HUES64 (cell line): ENCODE measurements at regions not wholly inside any gene's neighbourhood (a gene's known extent, or its start where the extent isn't known, plus 50 kb on each side); places are given as distances from the start of the nearest gene placed in this dataset.

Experiments
- H3K27ac ChIP-seq: 2 replicates; pipeline ENCODE4 v1.7.0; 2013; ENCODE audit warnings: low read depth, low read length, inconsistent platforms
- H3K27me3 ChIP-seq: 2 replicates; pipeline ENCODE4 v1.6.1; 2013; ENCODE audit warnings: mild to moderate bottlenecking, low read length; ENCODE audit not compliant: insufficient read depth
- H3K36me3 ChIP-seq: 2 replicates; pipeline ENCODE4 v1.6.1; 2013; ENCODE audit warnings: mild to moderate bottlenecking, low read length; ENCODE audit not compliant: insufficient read depth
- H3K4me1 ChIP-seq: 2 replicates; pipeline ENCODE4 v1.6.1; 2013; ENCODE audit warnings: mild to moderate bottlenecking, low read length, moderate library complexity; ENCODE audit not compliant: insufficient read depth
- H3K4me3 ChIP-seq: 2 replicates; pipeline ENCODE4 v1.5.1; 2013; ENCODE audit warnings: mild to moderate bottlenecking, low read length, moderate library complexity
- H3K9ac ChIP-seq: 2 replicates; pipeline ENCODE4 v1.6.1; 2013; ENCODE audit warnings: mild to moderate bottlenecking, low read depth, low read length
- H3K9me3 ChIP-seq: 2 replicates; pipeline ENCODE4 v1.6.1; 2013; ENCODE audit warnings: low read depth, low read length; ENCODE audit not compliant: insufficient read depth
- WGBS: fragments of 150-250, 120-280 bp; methylation state at CpG from one replicate; pipeline ENCODE4 v1.1.7; 2013; ENCODE audit warnings: missing lambda C conversion rate; 5-methylcytosine and 5-hydroxymethylcytosine counted together

GRCh38 chr6:15922510-15923250 lies 206.2 kb upstream of the MYLIP start:
- H3K9ac ChIP-seq, result no peak overlapping the region
- H3K9me3 ChIP-seq, result no peaks in the 10 kb centered on the region
- no peaks in the 10 kb centered on the region for H3K36me3 ChIP-seq
- H3K27me3 ChIP-seq, result no peaks in the 10 kb centered on the region
- no peak overlapping the region for H3K4me3 ChIP-seq
- 86% methylated on average over 6 of the region's 7 CpGs for WGBS
- no peaks in the 10 kb centered on the region for H3K4me1 ChIP-seq
- H3K27ac ChIP-seq, result no peak overlapping the region

- H3K4me1 ChIP-seq, result no peaks in the 10 kb centered on the region
- H3K9me3 ChIP-seq, result no peaks in the 10 kb centered on the region
- H3K9ac ChIP-seq, result no peak overlapping the region
- WGBS, result 100% methylated on average over 2 of the region's 2 CpGs
- H3K27me3 ChIP-seq, result no peaks in the 10 kb centered on the region
- no peak overlapping the region for H3K27ac ChIP-seq
- H3K36me3 ChIP-seq, result no peaks in the 10 kb centered on the region
- H3K4me3 ChIP-seq, result no peak overlapping the region
Measured at GRCh38 chr6:15921243-15921642, 207.6 kb upstream of the MYLIP start.

- H3K27me3 ChIP-seq, result no peaks in the 10 kb centered on the region
- 94% methylated on average over 3 of the region's 3 CpGs for WGBS
- no peaks in the 10 kb centered on the region for H3K36me3 ChIP-seq
- no peak overlapping the region for H3K4me3 ChIP-seq
- no peaks in the 10 kb centered on the region for H3K9me3 ChIP-seq
- H3K4me1 ChIP-seq, result peaks cover 17% of the 10 kb centered on the region
- no peak overlapping the region for H3K27ac ChIP-seq
- no peak overlapping the region for H3K9ac ChIP-seq
Measured at GRCh38 chr6:15916581-15916980, 212.3 kb upstream of the MYLIP start.

GRCh38 chr6:15915508-15916178 lies 213.2 kb upstream of the MYLIP start:
- no peak overlapping the region for H3K9ac ChIP-seq
- H3K27ac ChIP-seq, result no peak overlapping the region
- H3K36me3 ChIP-seq, result no peaks in the 10 kb centered on the region
- no peak overlapping the region for H3K4me3 ChIP-seq
- H3K9me3 ChIP-seq, result no peaks in the 10 kb centered on the region
- H3K4me1 ChIP-seq, result peaks cover 23% of the 10 kb centered on the region
- WGBS, result 89% methylated on average over 8 of the region's 8 CpGs
- H3K27me3 ChIP-seq, result no peaks in the 10 kb centered on the region

- H3K27ac ChIP-seq, result no peak overlapping the region
- H3K9me3 ChIP-seq, result no peaks in the 10 kb centered on the region
Measured at GRCh38 chr6:15914553-15914952, 214.3 kb upstream of the MYLIP start.

GRCh38 chr6:15913573-15913972 lies 215.3 kb upstream of the MYLIP start:
- no peaks in the 10 kb centered on the region for H3K9me3 ChIP-seq
- no peaks in the 10 kb centered on the region for H3K36me3 ChIP-seq
- 92% methylated on average over 1 of the region's 2 CpGs for WGBS
- H3K27me3 ChIP-seq, result no peaks in the 10 kb centered on the region
- H3K27ac ChIP-seq, result no peak overlapping the region
- H3K4me3 ChIP-seq, result no peak overlapping the region
- H3K4me1 ChIP-seq, result peaks cover 44% of the 10 kb centered on the region
- no peak overlapping the region for H3K9ac ChIP-seq

More at GRCh38 chr6:15914553-15914952, 214.3 kb upstream of the MYLIP start:
- Histone ChIP-seq H3K4me1 (peaks cover 34% of the 10 kb centered on the region), H3K9ac (no peak overlapping the region), H3K4me3 (no peak overlapping the region), H3K36me3 (no peaks in the 10 kb centered on the region), H3K27me3 (no peaks in the 10 kb centered on the region)
- 95% methylated on average over 2 of the region's 2 CpGs for WGBS

GRCh38 chr6:15912505-15913400 lies 216.1 kb upstream of the MYLIP start:
- no peak overlapping the region; the same call in 1 of the 2 replicates for H3K4me3 ChIP-seq
- H3K4me1 ChIP-seq, result peaks cover 50% of the 10 kb centered on the region
- no peaks in the 10 kb centered on the region for H3K27me3 ChIP-seq
- H3K9ac ChIP-seq, result no peak overlapping the region
- WGBS, result 74% methylated on average over 9 of the region's 9 CpGs
- no peaks in the 10 kb centered on the region for H3K9me3 ChIP-seq
- peak overlapping the region; percentile 83; the same call in 1 of the 2 replicates for H3K27ac ChIP-seq
- H3K36me3 ChIP-seq, result no peaks in the 10 kb centered on the region

- no peaks in the 10 kb centered on the region for H3K36me3 ChIP-seq
- H3K9ac ChIP-seq, result no peak overlapping the region
- H3K9me3 ChIP-seq, result no peaks in the 10 kb centered on the region
- 66% methylated on average over 6 of the region's 6 CpGs for WGBS
- H3K4me1 ChIP-seq, result peaks cover 53% of the 10 kb centered on the region
- H3K4me3 ChIP-seq, result no peak overlapping the region; the same call in 1 of the 2 replicates
- H3K27ac ChIP-seq, result peak overlapping the region; percentile 83
- no peaks in the 10 kb centered on the region for H3K27me3 ChIP-seq
Measured at GRCh38 chr6:15911753-15912504, 217.0 kb upstream of the MYLIP start.

GRCh38 chr6:15909290-15910070 lies 219.4 kb upstream of the MYLIP start:
- 95% methylated on average over 10 of the region's 10 CpGs for WGBS
- no peaks in the 10 kb centered on the region for H3K9me3 ChIP-seq
- H3K4me3 ChIP-seq, result no peak overlapping the region
- peaks cover 72% of the 10 kb centered on the region for H3K4me1 ChIP-seq
- H3K36me3 ChIP-seq, result no peaks in the 10 kb centered on the region
- no peak overlapping the region for H3K27ac ChIP-seq
- H3K9ac ChIP-seq, result no peak overlapping the region
- H3K27me3 ChIP-seq, result no peaks in the 10 kb centered on the region

- Histone ChIP-seq H3K27ac (no peak overlapping the region), H3K9me3 (no peaks in the 10 kb centered on the region), H3K27me3 (no peaks in the 10 kb centered on the region), H3K4me1 (peaks cover 72% of the 10 kb centered on the region), H3K4me3 (no peak overlapping the region), H3K36me3 (no peaks in the 10 kb centered on the region), H3K9ac (no peak overlapping the region)
- 89% methylated on average over 5 of the region's 5 CpGs for WGBS
Measured at GRCh38 chr6:15908871-15909270, 220.0 kb upstream of the MYLIP start.
